IPS DF 6.9 (cell line): ENCODE measurements at regions not wholly inside any gene's neighbourhood (a gene's known extent, or its start where the extent isn't known, plus 50 kb on each side); places are given as distances from the start of the nearest gene placed in this dataset.

ENCODE experiments used
- DNase-seq: peaks from one replicate; pipeline ENCODE4 v3.0.0-alpha.2; 2013; ENCODE audit warnings: low read depth, low spot score
- H3K27ac ChIP-seq: one replicate; pipeline ENCODE4 v1.5.1; 2013; ENCODE audit warnings: low read length, control low read depth
- H3K27me3 ChIP-seq: 2 replicates; pipeline ENCODE4 v1.6.1; 2013; ENCODE audit warnings: mild to moderate bottlenecking, low read length; ENCODE audit not compliant: control insufficient read depth, insufficient read depth
- H3K36me3 ChIP-seq: 2 replicates; pipeline ENCODE4 v1.6.1; 2013; ENCODE audit warnings: low read length; ENCODE audit not compliant: control insufficient read depth, insufficient read depth
- H3K4me1 ChIP-seq: 2 replicates; pipeline ENCODE4 v1.6.1; 2013; ENCODE audit warnings: low read length; ENCODE audit not compliant: control insufficient read depth, insufficient read depth
- H3K4me3 ChIP-seq: 2 replicates; pipeline ENCODE4 v1.5.1; 2013; ENCODE audit warnings: mild to moderate bottlenecking, low read length
- H3K9me3 ChIP-seq: 2 replicates; pipeline ENCODE4 v1.6.1; 2013; ENCODE audit warnings: low read length, inconsistent platforms; ENCODE audit not compliant: control insufficient read depth, insufficient read depth
- WGBS: extraction: QIAGEN DNeasy Blood & Tissue Kit; methylation state at CpG from one replicate; pipeline ENCODE4 v1.1.7; 2013; ENCODE audit warnings: mixed read lengths, missing lambda C conversion rate; ENCODE audit not compliant: insufficient read length, insufficient coverage; 5-methylcytosine and 5-hydroxymethylcytosine counted together

DNA sequence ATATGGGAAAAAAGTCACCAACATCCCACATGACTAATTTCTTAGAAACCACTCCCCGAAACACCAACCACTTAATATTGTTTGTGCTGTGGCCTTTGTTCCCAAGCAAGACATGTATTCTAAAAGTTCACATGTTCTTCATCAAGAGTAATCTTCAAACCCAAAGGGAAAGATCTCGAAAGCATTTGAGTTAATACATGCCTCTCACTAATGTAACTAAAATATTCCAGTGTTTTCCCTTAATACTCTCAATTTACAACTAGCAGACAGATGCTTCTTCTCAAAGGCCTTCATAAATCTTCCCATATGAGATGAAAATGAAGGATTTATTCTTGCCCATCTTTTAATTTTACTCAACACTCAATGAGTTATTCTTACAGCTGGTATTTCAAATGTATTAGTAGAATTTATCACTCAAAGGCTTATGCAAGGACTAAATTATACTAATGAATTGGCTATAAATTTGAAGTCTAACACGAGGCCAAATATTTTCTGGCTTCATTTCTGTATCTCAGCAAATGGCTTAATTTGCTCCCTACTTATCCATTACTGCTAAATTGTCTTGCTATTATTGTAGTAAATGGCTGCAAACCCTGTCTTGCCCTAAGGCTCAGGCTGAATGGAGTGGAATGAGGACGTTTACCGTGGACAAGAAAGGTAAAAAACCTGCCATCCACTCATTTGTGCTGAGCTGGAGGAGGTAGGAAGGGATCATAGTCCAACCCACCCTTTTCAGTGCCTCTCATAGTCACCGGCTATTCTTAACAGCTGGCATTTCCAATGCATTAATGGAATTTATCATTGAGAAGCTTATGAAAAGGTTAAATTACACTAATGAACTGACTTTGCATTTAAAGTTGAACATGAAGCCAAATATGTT, 474.4 kb downstream of the RASEF start:
- Histone ChIP-seq H3K36me3 (no peaks in the 10 kb centered on the region), H3K27ac (no peak overlapping the region), H3K4me3 (no peak overlapping the region), H3K27me3 (no peaks in the 10 kb centered on the region), H3K9me3 (no peaks in the 10 kb centered on the region), H3K4me1 (no peaks in the 10 kb centered on the region)
- DNase-seq, result no peak
- WGBS, result no CpG with 5 or more reads among the region's 6 CpGs

DNA sequence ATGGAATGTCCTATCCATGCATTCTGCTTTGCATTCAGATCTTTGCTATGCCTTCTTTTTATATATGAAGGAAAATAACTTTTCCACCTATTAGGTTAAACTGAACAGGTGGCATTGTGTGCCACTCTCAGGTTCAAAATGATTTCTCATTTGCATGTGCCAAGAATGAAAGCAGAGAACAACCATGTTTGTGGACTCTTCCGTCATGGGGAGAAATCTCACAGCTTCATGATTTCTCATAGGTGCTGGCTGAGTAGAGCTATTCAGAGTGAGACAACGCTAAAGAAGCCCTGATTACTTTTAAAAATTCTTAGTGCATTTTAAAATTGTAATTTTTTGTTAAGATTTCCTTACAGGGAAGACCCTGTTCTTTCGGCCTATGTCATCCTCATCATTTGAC, 472.1 kb downstream of the RASEF start:
- no peaks in the 10 kb centered on the region for H3K9me3 ChIP-seq
- WGBS, result no CpG with 5 or more reads among the region's 3 CpGs
- no peak overlapping the region for H3K27ac ChIP-seq
- no peak for DNase-seq
- no peak overlapping the region for H3K4me3 ChIP-seq
- H3K27me3 ChIP-seq, result no peaks in the 10 kb centered on the region
- H3K36me3 ChIP-seq, result no peaks in the 10 kb centered on the region
- H3K4me1 ChIP-seq, result no peaks in the 10 kb centered on the region

DNA sequence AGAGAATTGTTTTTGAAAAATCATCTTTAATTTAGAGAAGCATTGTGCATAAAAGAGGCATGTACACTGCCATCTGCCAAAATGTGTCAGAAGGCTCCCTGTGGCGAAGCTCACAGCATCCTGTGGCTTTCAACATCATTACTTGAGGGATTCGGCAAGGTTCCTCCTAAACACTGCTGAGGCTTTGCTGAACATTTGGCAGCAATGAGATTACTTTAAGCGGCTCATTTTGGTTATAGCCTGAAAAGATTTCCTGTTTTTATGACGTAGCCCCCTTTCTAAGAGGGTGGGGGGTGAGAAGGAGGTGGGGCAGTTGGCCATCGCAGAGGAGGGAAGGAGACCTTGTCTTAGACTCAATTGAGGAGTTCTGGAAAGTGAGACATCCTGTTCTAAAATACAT, 469.4 kb downstream of the RASEF start:
- no peak overlapping the region for H3K4me3 ChIP-seq
- no peaks in the 10 kb centered on the region for H3K9me3 ChIP-seq
- no CpG with 5 or more reads among the region's 5 CpGs for WGBS
- no peaks in the 10 kb centered on the region for H3K4me1 ChIP-seq
- H3K27me3 ChIP-seq, result no peaks in the 10 kb centered on the region
- no peak for DNase-seq
- no peaks in the 10 kb centered on the region for H3K36me3 ChIP-seq
- no peak overlapping the region for H3K27ac ChIP-seq

DNA sequence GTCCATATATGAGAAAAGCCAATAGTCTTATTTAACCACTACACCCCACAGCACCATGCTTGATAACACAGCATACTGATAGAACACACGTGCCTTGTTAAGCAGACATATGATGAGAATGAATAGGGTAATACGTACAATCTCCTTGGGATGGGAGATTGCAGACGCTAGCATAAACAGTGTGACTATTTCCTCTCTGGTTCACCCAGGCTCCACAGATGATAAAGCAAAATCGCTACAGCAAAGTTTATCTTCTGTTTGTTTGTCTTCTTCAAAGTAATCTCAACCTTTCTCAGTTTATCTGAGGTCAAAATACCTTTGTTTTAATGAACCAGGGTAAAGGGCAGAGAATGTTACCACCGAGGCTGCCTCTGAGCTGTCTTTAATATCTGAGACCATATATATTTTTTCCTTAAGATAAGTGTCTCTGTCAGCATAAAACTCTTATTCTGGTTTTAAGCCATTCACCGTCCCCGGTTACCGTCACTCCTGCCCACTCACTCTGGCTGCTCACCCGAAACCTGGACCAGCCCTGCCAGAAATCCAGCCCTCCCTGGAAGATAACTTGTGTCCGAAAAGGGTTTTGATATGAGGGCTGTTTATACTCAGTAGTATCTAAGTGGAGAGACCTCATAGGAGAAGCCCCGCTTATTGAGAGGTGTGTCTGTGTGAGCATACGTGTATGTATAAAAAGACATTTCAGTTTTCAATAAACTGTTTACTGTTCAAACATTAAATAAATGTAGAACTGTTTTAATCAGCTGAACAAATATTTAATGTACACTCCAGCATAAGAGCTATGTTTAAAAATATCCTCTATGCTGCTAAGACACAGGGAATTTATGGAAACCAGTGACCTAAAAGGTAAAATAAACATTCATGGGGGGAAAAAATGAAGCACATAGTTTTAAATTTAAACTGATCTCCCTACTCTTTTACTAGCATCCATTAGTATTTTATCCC, 465.4 kb downstream of the RASEF start:
- Histone ChIP-seq H3K27ac (no peak overlapping the region), H3K27me3 (no peaks in the 10 kb centered on the region), H3K4me1 (no peaks in the 10 kb centered on the region), H3K36me3 (no peaks in the 10 kb centered on the region), H3K9me3 (no peaks in the 10 kb centered on the region), H3K4me3 (no peak overlapping the region)
- DNase-seq, result no peak
- no CpG with 5 or more reads among the region's 12 CpGs for WGBS

DNA sequence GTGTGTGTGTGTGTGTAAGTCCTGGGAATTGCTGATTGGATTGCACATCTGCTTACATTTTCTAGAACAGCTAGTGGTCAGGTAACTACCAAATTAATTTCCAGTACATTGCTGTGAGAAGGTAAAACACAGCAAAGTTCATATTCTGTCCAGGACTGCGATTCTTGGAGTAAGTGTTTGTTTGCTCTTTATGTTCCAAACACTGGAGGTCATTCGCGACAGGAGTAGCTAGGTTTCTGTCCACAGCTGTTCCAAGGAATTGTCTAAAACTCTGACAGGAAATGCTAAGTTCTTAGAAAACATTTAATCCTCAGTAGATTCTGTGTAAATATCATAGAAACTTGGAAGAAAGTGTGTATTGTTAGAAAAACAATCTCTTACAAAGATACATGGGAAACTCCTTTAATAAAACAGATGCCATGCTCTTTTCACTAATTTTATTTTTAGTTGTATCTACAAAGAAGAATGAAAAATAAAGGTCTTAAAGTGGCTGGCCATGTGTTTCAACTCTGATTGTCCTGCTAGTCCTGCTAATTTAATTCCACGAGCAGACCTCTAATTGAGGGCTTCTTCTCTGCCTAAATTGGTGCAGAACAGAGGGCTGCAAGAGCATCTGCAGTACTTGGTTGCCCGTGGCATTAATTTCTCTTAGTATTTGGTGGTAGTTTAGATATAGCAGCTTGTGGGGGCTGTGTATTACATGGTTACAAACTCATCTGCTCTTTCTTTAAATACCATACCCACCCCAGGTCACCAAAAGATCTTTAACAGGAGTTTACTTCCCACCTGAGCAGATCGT, 464.5 kb downstream of the RASEF start:
- Histone ChIP-seq H3K4me1 (no peaks in the 10 kb centered on the region), H3K4me3 (no peak overlapping the region), H3K36me3 (no peaks in the 10 kb centered on the region), H3K27me3 (no peaks in the 10 kb centered on the region), H3K9me3 (no peaks in the 10 kb centered on the region), H3K27ac (no peak overlapping the region)
- no peak for DNase-seq
- no CpG with 5 or more reads among the region's 6 CpGs for WGBS

DNA sequence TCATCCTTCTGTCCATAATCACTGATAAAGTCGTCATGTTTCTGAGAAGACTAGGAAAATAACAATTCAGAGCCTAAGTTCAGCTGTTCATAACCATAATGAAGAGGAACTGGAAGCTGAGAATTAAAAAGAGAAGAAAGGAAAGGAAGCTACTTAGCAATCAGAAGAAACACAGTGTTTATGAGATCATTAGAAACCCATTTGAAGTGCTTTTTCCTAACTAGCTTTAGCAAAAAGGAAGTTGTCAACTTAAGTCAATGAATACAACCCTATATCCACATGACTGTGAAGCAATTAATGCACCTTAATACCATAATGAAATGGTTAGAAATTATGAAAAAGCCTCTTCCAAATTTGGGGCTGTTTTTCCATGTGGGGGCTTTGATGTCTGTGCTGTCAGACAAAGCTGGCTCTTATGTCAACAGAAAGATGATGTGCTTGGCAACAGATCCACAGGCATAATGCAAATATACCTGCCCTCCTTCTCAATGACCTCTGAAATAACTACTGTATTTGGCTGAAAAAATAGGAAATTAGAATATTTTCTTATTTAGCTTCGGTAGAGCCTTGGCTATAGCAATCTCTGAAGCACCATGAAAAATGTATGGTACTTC, 463.5 kb downstream of the RASEF start:
- no peaks in the 10 kb centered on the region for H3K36me3 ChIP-seq
- no peak overlapping the region for H3K27ac ChIP-seq
- H3K9me3 ChIP-seq, result no peaks in the 10 kb centered on the region
- WGBS, result no CpG with 5 or more reads among the region's 2 CpGs
- H3K4me3 ChIP-seq, result no peak overlapping the region
- no peaks in the 10 kb centered on the region for H3K27me3 ChIP-seq
- no peak for DNase-seq
- H3K4me1 ChIP-seq, result no peaks in the 10 kb centered on the region

DNA sequence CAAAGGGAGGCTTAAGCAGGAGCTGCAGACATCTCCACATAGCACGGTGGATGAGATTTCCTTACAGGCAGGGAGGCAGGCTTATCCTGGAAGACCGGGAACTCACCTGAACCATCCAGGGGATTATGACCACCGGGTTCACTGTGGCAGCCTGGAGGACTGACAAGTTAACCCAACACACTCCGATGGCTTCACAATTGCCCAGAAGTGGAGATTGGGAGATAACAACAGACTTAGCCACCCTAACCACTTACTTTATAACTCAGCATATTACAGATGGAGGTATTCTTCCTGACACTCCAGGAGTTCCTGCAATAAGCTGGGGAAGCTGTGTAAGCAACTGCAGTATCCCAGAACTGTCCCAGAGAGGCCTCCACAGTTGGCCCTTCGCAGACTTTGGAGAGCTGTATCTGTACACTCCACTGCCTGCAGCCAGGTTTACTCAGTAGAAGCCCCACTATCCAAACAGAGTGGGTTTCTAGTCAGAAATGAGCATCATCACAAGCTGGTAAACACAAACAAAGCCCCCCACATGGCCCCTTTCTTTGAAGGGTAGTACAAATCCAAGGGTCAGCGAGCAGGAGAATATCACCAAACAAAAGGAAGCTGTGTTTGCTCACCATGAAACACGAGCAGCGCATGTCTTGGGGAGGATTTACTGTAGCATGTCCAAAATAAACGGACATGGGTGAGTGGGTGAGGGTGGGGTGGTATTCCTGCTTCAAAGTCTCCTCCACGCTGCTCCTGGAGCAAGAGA, 462.2 kb downstream of the RASEF start:
- no CpG with 5 or more reads among the region's 10 CpGs for WGBS
- Histone ChIP-seq H3K4me3 (no peak overlapping the region), H3K27me3 (no peaks in the 10 kb centered on the region), H3K9me3 (no peaks in the 10 kb centered on the region), H3K4me1 (no peaks in the 10 kb centered on the region), H3K36me3 (no peaks in the 10 kb centered on the region), H3K27ac (no peak overlapping the region)
- DNase-seq, result no peak

DNA sequence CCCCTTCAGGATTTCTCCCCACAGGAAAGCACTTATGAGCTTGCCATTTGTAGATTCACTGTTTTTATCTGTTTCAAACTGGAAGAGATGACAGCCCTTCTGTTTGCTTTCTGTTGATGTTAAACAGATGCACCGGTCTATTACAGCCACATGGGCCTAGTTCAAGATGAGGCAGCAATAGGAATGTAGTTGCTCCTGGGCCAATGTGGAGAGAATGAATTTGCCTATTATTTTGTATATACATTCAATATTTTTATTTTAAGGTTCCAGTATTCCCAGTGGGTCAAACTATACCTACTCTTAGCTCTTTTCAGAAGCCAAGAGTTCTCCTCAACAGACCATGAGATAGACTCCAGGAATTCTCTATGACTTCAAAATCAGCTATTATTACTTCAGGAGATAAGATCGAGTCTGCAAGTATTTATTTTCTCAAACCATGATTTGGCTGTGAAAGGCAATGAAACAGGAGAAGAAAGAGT, 461.6 kb downstream of the RASEF start:
- Histone ChIP-seq H3K36me3 (no peaks in the 10 kb centered on the region), H3K9me3 (no peaks in the 10 kb centered on the region), H3K4me3 (no peak overlapping the region), H3K27me3 (no peaks in the 10 kb centered on the region), H3K4me1 (no peaks in the 10 kb centered on the region), H3K27ac (no peak overlapping the region)
- no CpG with 5 or more reads among the region's 2 CpGs for WGBS
- no peak for DNase-seq

DNA sequence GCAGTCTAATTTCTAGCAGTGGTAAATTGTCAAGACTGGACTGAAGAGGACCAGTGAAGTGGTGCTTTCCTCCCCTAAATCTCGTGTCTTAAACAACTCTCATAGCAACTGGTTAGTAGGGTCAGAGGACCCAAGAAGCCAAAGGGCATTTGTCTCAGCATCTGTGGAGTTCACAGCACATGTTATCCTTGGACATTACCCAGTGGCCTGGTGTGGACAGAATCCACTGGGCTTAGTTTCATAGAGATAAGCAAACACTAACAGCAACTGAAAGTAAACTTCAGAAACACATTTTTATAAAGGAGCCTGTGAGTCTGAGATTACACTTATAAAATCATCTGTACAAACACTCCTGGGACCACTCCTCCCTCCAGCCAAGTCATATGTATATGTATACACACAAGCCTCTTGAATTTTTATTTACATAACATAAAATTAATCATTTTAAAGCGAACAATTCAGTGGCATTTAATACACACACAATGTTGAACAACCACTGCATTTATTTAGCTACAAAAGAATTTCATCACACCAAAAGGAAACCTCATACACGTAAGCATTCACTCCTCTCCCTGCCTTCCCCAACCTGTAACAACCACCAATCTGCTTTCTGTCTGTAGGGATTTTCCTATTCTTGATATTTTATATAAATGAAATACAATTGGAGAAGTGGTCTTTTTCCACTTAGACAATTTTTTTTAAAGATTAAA, 457.8 kb downstream of the RASEF start:
- Histone ChIP-seq H3K27me3 (no peaks in the 10 kb centered on the region), H3K36me3 (no peaks in the 10 kb centered on the region), H3K27ac (no peak overlapping the region), H3K4me3 (no peak overlapping the region), H3K4me1 (no peaks in the 10 kb centered on the region), H3K9me3 (no peaks in the 10 kb centered on the region)
- DNase-seq, result no peak
- no CpG with 5 or more reads among the region's 3 CpGs for WGBS
